ENCODE measurements at regions not wholly inside any gene's neighbourhood (a gene's known extent, or its start where the extent isn't known, plus 50 kb on each side); places are given as distances from the start of the nearest gene placed in this dataset.

DNA sequence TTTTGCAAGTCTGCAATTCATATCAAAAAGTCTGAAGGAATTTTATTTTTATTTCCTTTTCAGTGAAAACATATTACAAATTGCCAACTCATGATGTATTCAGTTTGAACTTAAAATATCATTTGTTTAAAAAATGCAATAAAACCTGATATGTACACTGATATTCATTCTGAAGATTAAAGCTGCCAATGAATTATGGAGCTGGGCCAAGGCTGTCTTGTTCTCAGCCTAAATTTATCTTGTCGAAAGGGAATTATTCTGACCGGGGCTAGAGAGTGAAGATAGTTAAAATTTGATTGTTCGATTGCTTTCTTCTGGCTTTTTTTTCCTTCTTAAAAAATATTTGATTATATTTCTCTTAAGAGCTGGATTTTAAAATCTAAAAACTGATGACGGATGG, 54.0 kb upstream of the RBFOX1 start:
- POLR2A ChIA-PET, result no interaction called here
- TF ChIP-seq L3MBTL2 (conservative IDR thresholded peaks at IDR 0.05) (no peak), FOXA1 (IDR thresholded peaks at IDR 0.05) (no peak), CTBP1 (IDR thresholded peaks at IDR 0.05; ENCODE audit: borderline replicate concordance) (no peak), ELF4 (IDR thresholded peaks at IDR 0.05) (no peak), BHLHE40 (IDR thresholded peaks at IDR 0.05; ENCODE audit: borderline replicate concordance) (no peak), NFRKB (IDR thresholded peaks at IDR 0.05) (no peak), ARNT (IDR thresholded peaks at IDR 0.05) (no peak), FOXM1 (IDR thresholded peaks at IDR 0.05; ENCODE audit: borderline replicate concordance) (no peak), TARDBP (IDR thresholded peaks at IDR 0.05) (no peak), FOXK2 (IDR thresholded peaks at IDR 0.05) (no peak), SUZ12 (IDR thresholded peaks at IDR 0.05) (no peak), SP1 (IDR thresholded peaks at IDR 0.05) (no peak), HDGF (IDR thresholded peaks at IDR 0.05; ENCODE audit: borderline replicate concordance) (no peak), LEF1 (IDR thresholded peaks at IDR 0.05; ENCODE audit: borderline replicate concordance) (no peak), ZNF384 (IDR thresholded peaks at IDR 0.05) (no peak)
- TF ChIP-seq, protein P1, sequence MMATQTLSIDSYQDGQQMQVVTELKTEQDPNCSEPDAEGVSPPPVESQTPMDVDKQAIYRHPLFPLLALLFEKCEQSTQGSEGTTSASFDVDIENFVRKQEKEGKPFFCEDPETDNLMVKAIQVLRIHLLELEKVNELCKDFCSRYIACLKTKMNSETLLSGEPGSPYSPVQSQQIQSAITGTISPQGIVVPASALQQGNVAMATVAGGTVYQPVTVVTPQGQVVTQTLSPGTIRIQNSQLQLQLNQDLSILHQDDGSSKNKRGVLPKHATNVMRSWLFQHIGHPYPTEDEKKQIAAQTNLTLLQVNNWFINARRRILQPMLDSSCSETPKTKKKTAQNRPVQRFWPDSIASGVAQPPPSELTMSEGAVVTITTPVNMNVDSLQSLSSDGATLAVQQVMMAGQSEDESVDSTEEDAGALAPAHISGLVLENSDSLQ (IDR thresholded peaks at IDR 0.05), result no peak
- no peak for DNase-seq (ENCODE audit: extremely low spot score)
- CTCF ChIA-PET, result no interaction called here

DNA sequence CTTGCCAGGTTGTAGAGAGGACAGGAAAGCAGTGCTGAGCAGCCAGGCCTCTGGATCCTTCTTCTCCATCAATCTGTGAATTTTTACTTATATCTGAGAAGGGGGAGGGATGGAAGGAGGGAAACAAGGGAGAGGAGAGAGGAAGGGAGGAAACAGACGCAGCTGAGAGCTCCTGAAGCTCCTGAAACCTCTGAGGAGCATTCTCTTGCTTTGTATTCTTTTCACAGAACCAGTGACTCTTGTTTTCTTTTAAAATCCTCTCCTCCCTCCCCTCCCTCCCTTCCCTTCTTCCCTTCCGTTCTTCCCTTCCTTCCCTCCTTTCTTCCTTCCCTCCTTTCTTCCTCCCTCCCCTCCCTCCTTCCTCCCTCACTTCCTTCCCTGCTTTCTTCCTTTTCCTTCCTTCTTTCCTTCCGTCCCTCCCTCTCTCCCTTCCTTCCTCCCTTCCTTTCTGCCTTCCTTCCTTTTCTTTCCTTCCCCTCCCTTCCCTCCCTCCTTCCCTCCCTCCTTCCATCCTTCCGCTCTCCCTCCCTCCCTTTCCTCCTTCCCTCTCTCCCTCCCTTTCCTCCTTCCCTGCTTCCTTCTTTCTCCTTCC, 60.0 kb upstream of the RBFOX1 start:
- no peak for DNase-seq (ENCODE audit: extremely low spot score)
- POLR2A ChIA-PET, result no interaction called here
- TF ChIP-seq SUZ12 (IDR thresholded peaks at IDR 0.05) (no peak), FOXA1 (IDR thresholded peaks at IDR 0.05) (no peak), FOXM1 (IDR thresholded peaks at IDR 0.05; ENCODE audit: borderline replicate concordance) (no peak), SP1 (IDR thresholded peaks at IDR 0.05) (no peak), LEF1 (IDR thresholded peaks at IDR 0.05; ENCODE audit: borderline replicate concordance) (no peak), TARDBP (IDR thresholded peaks at IDR 0.05) (no peak), CTBP1 (IDR thresholded peaks at IDR 0.05; ENCODE audit: borderline replicate concordance) (no peak), BHLHE40 (IDR thresholded peaks at IDR 0.05; ENCODE audit: borderline replicate concordance) (no peak), HDGF (IDR thresholded peaks at IDR 0.05; ENCODE audit: borderline replicate concordance) (no peak), NFRKB (IDR thresholded peaks at IDR 0.05) (no peak), FOXK2 (IDR thresholded peaks at IDR 0.05) (no peak), ZNF384 (IDR thresholded peaks at IDR 0.05) (no peak), ELF4 (IDR thresholded peaks at IDR 0.05) (no peak)
- CTCF ChIA-PET, result no interaction called here

DNA sequence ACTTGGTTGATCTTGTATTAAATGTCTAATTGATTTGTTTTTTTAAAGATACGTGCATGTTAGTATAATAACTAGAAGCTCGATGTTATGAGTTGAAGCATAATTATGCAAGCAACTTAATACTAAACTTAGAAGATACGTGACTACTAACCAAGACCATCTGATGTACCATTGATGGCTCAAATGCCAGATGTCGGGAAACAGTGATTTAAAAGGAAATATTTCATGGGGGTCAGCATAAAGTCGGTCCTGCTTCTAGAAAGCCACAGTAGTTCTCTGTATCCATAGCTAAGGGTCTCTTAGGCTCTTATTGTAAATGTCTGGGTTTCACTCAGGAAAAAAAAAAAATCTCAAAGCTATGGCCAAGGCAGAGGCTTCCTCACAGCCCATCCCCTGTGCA, 61.2 kb upstream of the RBFOX1 start:
- DNase-seq (ENCODE audit: extremely low spot score), result no peak
- ChIA-PET POLR2A (no interaction called here), CTCF (no interaction called here)
- no peak for TF ChIP-seq LEF1 (IDR thresholded peaks at IDR 0.05; ENCODE audit: borderline replicate concordance)
- no peak for TF ChIP-seq HDGF (IDR thresholded peaks at IDR 0.05; ENCODE audit: borderline replicate concordance)
- no peak for TF ChIP-seq FOXA1 (IDR thresholded peaks at IDR 0.05)
- no peak for TF ChIP-seq CTBP1 (IDR thresholded peaks at IDR 0.05; ENCODE audit: borderline replicate concordance)
- no peak for TF ChIP-seq BHLHE40 (IDR thresholded peaks at IDR 0.05; ENCODE audit: borderline replicate concordance)
- no peak for TF ChIP-seq NFRKB (IDR thresholded peaks at IDR 0.05)
- TF ChIP-seq ELF4 (IDR thresholded peaks at IDR 0.05), result no peak
- TF ChIP-seq, protein P1 (IDR thresholded peaks at IDR 0.05), result no peak
- TF ChIP-seq SUZ12 (IDR thresholded peaks at IDR 0.05), result no peak
- TF ChIP-seq ZNF384 (IDR thresholded peaks at IDR 0.05), result no peak
- TF ChIP-seq FOXM1 (IDR thresholded peaks at IDR 0.05; ENCODE audit: borderline replicate concordance), result no peak
- no peak for TF ChIP-seq SP1 (IDR thresholded peaks at IDR 0.05)
- no peak for TF ChIP-seq L3MBTL2 (conservative IDR thresholded peaks at IDR 0.05)
- TF ChIP-seq FOXK2 (IDR thresholded peaks at IDR 0.05), result no peak
- no peak for TF ChIP-seq ARNT (IDR thresholded peaks at IDR 0.05)
- TF ChIP-seq TARDBP (IDR thresholded peaks at IDR 0.05), result no peak

DNA sequence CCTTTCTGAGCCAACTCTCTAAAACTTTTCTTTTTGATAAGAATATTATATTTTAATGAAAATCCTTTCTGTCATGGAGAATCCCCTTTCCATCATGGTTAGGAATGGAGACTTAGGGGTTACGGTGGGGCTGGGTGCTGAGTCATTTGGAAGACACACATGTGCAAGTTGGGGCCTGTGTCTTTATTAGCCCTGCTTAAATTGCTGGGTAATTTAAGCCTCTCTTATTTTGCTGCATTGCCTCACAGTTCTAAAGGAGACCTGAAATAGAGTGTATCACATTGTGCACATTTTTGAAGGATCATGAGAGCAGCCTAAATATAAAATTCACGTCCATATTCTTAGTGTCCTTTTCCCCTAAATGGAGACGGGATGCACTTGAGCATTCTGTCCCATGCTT, 61.8 kb upstream of the RBFOX1 start:
- no peak for DNase-seq (ENCODE audit: extremely low spot score)
- ChIA-PET CTCF (no interaction called here), POLR2A (no interaction called here)
- no peak for TF ChIP-seq ARNT (IDR thresholded peaks at IDR 0.05)
- TF ChIP-seq, protein P1 (IDR thresholded peaks at IDR 0.05), result no peak

DNA sequence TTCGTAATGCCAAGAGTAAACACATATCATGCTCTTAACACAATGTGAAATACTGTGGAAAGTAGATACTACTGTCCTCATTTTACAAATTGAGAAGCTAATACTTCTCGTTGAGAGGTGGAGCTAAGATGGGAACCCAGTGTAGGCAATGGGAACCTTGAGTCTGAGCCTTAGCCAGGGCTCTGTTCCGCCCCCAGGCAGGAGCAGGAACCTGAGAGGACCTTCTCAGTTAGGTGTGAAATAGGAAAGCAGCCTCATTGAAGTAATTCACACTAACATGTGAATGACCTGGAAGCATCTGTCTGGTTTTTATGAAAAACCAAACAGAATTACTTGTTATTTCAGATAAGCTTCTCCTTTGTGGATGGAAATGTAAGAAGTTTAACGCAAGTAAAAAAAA, 62.6 kb upstream of the RBFOX1 start:
- ChIA-PET POLR2A (no interaction called here), CTCF (no interaction called here)
- TF ChIP-seq BHLHE40 (IDR thresholded peaks at IDR 0.05; ENCODE audit: borderline replicate concordance) (no peak), ARNT (IDR thresholded peaks at IDR 0.05) (no peak), CTBP1 (IDR thresholded peaks at IDR 0.05; ENCODE audit: borderline replicate concordance) (no peak), ZNF384 (IDR thresholded peaks at IDR 0.05) (no peak), NFRKB (IDR thresholded peaks at IDR 0.05) (no peak), LEF1 (IDR thresholded peaks at IDR 0.05; ENCODE audit: borderline replicate concordance) (no peak), L3MBTL2 (conservative IDR thresholded peaks at IDR 0.05) (no peak), HDGF (IDR thresholded peaks at IDR 0.05; ENCODE audit: borderline replicate concordance) (no peak), FOXM1 (IDR thresholded peaks at IDR 0.05; ENCODE audit: borderline replicate concordance) (no peak), FOXK2 (IDR thresholded peaks at IDR 0.05) (no peak), TARDBP (IDR thresholded peaks at IDR 0.05) (no peak), SP1 (IDR thresholded peaks at IDR 0.05) (no peak), ELF4 (IDR thresholded peaks at IDR 0.05) (no peak)
- TF ChIP-seq, protein P1 (IDR thresholded peaks at IDR 0.05), result no peak

More for the DNA sequence above, 62.6 kb upstream of the RBFOX1 start:
- no peak for DNase-seq (ENCODE audit: extremely low spot score)
